CD4-positive, alpha-beta T cell treated with Interleukin-1 beta for 1 hour (primary cell): ENCODE measurements at regions not wholly inside any gene's neighbourhood (a gene's known extent, or its start where the extent isn't known, plus 50 kb on each side); places are given as distances from the start of the nearest gene placed in this dataset.

Experiments
- DNase-seq, 2 donors: peaks; one replicate each; pipeline ENCODE4 v3.0.0-alpha.2; 2020 to 2022

DNA sequence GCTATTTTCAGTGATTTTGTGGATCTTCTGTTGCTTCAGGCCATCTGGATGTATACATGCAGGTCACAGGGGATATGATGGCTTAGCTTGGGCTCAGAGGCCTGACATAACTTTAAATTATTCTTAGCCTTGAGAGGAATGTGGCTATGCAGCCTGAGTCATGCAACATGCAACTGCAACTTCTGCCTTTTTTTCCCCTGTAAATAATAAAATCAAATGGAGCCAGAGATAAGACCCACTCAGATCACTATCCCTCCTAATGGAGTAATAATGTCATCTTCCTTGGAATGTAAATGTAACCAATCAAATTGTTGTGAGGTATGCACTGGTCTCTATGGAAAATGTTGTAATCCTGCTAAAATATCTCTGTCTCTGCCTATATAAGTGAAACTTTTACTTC, 54.9 kb downstream of the MAGEB17 start:
- DNase-seq = no peak

DNA sequence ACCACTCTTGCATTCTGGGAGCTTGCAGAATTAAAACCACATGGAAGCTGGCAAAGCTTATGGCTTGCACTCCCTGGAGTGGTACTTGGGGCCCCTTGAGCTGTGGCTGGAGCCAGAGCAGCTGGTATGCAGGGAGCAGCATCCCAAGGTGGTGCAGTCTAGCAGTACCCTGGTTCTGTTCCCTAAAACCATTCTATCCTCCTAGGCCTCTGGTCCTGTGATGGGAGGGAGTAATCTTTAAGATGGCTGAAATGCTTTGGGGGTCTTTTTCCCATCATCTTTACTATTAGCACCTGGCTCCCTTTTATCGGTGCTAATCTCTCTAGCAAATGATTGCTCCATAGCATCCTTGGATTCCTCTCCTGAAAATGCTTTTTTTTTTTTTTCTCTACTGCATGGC, 56.1 kb downstream of the MAGEB17 start:
- DNase-seq = no peak

DNA sequence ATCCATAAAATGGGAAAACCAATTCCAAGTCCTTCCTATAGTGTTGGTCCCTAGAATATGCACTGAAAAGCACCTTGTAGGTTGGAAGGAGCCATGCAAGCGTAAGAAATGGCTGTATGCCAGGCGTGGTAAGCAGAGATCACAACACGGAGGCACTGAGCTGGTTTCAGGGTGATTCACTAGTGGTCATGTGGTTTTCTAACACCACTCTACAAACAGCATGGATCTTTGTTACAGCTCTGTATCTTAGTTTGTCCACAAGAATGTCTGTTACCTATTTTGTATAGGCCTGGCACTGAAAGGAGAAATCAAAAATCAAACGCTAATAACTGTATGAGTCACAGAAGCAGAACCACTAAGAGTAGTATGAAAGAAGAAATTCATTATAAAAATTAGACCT, 71.9 kb downstream of the MAGEB17 start:
- DNase-seq = no peak

GRCh38 chrX:16240231-16240905, 73.1 kb downstream of the MAGEB17 start:
- DNase-seq = no peak

DNA sequence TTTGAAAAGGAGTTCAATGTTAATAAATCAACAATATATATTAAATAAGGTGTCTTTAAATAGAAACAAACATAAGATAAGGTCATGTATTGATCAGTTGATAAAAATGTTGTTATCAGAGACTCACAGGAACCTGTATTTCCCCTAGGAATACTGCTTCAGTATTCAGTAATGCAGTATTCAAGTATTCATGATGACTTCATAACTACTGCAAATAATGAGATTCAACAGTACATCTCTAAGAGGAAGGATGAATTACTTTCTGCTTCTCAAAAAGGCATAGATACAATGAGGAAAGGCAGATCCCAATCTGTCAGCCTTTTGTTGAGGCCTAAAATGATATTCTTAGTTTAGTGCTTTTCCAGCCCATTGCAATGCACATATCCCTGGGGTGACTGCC, 73.7 kb downstream of the MAGEB17 start:
- no peak for DNase-seq

DNA sequence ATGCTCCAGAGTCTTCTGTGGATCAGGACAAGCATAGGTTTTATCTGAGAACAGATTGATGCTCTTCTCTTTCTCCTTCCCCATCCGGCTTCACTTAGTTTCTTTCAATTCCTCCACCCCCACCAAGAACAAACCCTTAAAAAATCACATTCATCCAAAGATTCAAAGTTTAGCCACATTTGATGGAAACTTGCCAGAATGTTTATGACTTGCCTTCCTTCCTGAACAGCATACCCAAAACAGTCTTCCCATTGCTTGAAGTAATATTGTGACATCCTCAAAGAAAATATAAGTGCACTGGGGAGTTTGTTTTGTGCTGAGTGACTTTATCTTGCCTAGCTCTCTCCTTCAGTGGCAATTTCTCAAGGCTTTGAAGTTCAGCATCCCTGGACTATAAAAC, 83.0 kb downstream of the MAGEB17 start:
- no peak for DNase-seq

DNA sequence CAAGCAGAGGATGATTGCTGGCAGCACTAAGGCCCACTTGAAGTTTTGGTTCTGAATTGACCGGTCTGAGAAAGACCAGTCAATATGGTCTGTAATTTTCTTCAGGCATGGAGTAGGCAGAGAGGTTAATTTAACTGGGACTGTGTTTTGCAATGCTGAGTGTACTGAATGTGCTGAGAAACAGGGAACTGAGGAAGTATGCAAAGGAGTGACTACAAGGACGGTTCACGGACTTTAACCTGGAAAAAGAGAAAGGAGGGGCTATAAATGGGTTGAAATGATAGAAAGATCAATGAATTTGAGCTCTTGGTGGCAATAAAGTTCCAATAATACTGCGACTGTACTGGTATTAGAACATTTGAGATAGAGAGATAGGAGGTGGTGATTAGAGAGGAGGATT, 84.5 kb downstream of the MAGEB17 start:
- no peak for DNase-seq

DNA sequence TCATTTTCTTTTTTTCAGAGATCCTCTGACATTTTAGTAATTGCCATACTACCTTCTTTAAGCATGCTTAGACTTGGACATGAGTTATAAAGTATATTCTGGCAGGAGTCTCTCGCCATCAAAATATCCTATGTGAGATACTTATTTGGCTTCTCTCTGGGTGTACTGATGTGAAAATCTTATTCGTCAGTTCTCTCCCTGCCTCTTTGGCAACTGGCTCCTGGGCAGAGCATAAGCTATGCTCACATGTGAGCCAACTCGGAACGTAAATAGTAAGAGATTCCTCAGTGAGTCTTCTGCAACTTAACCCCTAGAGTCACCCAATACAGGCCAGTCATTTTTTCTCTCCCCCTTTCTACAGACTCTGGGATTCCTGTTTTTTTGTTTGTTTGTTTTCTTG, 91.6 kb downstream of the MAGEB17 start:
- no peak for DNase-seq

- DNase-seq = no peak
Observed at GRCh38 chrX:16267431-16267830, 100.2 kb downstream of the MAGEB17 start.

GRCh38 chrX:16268206-16268605, 100.9 kb downstream of the MAGEB17 start:
- DNase-seq = no peak

- DNase-seq = no peak
Observed at GRCh38 chrX:16278927-16279326, 111.6 kb downstream of the MAGEB17 start.

DNA sequence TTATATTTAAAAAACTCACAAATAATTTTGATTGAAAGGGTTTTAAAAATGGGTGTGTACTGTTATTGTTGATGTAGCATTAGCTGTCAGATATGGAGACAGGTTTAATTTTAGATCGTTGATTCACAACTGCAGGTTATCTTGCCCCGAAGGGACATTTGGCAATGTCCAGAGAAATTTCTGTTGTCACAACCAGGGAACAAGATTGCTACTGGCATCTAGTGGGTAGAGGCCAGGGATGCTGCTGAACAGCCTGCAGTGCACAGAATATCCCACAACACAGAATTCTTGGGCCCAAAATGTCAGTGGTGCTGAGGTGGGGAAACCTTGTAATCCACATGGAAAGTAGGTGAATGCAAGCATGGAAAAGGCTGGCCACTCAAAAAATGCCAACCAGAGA, 114.9 kb downstream of the MAGEB17 start:
- DNase-seq = no peak

GRCh38 chrX:16284842-16285241, 117.6 kb downstream of the MAGEB17 start:
- DNase-seq = no peak

DNA sequence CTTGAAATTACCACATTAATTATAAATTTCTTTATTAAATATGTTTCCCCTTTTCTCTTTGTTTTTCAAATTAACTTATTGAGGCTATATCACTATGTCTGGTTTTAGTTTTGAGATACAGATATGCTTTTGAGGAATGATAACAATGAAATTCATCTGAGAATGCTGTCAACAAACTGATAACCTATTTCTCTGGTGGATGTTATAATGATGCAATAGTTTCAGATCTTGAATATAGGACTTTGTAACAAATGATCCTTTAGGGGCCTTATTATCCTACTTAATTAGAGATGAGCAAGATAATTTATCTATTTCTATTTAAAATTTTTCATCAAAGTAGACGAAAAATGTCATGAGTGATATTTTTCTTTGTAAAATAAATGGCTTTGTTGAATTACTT, 123.7 kb downstream of the MAGEB17 start:
- DNase-seq = no peak

DNA sequence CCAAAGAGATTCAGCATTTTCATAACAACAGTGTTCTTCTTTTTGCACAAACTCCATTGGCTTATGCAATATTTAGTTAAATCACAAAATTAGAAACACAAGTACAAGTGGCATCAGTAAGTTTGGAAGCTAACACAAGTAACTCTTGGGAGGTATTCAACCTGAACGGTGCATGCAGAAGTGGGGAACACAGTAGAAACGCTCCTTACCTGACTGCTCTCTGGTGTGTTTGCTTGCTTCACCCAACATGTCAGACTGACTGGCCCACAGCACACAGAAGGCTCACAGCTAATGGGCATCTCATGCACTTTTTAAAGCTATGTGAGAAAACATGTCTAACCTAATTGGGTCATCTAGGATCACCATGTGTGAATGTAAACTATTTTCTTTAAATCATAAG, 133.6 kb downstream of the MAGEB17 start:
- DNase-seq = no peak

DNA sequence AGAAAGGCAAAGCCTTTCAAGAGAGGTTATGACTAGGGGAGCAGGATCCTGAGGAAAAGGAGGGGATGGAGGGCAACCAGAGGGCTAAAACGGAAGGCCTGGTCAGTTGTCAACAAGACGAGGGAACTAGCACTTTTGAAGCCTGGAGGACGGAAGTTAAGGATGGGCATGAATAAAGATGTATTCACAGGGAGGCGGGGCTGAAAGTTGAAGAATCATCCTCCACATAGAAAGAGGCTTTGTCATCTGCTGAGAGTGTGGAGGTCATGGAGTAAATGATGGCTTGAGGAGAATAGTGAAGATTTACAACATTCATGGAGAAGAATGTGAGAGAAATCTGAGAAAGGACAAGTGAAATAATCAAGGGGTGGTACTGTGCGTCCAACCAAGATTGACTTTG, 137.5 kb downstream of the MAGEB17 start:
- DNase-seq = no peak

DNA sequence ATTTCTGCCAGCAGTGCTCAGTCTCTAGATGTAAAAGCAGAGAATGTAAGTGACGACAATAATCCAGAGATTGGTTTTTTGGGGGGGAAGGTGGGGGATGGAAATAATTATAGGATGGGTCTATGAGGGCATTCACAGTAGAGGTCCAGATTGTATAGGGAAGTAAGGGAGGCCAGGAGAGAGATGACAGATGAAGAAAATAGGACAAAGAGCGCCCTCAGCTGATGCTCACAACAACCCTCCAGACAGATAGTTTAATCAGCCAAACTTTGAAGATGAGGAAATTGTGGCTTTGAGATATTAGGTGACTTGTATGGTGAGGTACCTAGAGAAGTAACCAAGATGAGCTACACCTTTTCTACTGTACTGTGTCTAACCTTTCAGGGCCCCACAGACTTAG, 137.9 kb downstream of the MAGEB17 start:
- DNase-seq = no peak

GRCh38 chrX:16307950-16308349, 140.7 kb downstream of the MAGEB17 start:
- DNase-seq = no peak

DNA sequence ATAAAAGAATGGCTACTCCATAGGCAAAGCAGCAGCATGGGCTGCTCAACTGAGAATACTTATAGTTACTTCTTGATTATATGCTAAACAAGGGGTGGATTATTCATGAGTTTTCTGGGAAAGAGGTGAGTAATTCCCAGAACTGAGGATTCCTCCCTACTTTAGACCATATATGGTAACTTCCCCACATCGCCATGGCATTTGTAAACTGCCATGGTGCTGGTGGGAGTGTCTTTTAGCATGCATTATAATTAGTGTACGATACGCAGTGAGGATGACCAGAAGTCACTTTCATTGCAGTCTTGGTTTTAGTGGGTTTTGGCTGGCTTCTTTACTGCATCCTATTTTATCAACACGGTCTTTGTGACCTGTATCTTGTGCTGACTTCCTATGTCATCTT, 141.5 kb downstream of the MAGEB17 start:
- no peak for DNase-seq

DNA sequence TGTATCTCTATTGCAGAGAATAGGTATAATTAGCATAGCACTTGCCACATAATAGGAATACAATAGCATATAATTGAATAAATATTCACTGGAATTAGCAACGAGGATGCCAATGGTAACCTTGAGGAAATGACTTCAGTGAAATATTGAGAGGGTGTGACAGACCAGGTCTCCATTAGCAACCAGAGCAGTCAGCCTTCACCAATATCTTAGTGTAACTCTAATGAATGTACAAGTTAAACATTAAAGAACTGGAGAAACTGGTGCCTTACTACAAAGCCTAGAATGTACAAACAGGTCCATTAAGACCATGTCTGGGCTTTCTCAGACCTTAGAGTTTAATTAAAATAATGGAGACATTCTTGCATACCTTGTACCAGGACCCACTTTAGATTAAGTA, 143.0 kb downstream of the MAGEB17 start:
- no peak for DNase-seq

DNA sequence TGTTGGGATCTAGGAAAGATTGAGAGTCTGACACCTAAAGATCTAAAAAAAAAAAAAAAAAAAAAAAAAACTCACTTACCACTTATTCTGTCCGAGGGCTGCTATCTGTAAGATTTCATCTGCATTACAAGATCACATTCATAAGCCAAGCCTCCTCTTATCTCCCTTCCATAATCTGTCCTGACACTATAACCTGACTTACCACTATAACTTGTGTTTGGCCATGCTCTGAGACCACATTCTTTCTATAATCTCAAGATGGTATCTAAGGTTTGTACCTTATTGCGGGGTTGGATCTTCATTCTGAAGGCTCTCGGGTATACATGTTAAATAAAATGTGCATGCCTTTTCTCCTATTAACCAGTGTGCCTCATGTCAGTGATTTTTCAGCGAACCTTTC, 144.4 kb downstream of the MAGEB17 start:
- DNase-seq = no peak

GRCh38 chrX:16312761-16313623, 145.7 kb downstream of the MAGEB17 start:
- DNase-seq = no peak

- no peak for DNase-seq
Observed at GRCh38 chrX:16316331-16316730, 149.1 kb downstream of the MAGEB17 start.

- no peak for DNase-seq
Observed at GRCh38 chrX:16319929-16320328, 152.6 kb downstream of the MAGEB17 start.
